Left lung (tissue), 4 donors: ENCODE measurements at regions not wholly inside any gene's neighbourhood (a gene's known extent, or its start where the extent isn't known, plus 50 kb on each side); places are given as distances from the start of the nearest gene placed in this dataset.

Experiments used
- ATAC-seq: fragments of 200-7000 bp; cut with Tn5 transposase; one replicate; pipeline ENCODE4 v1.9.1; 2020; ENCODE audit warnings: moderate library complexity
- DNase-seq, 4 donors: peaks; one replicate each; pipeline ENCODE4 v3.0.0-alpha.2; 2013 to 2020
- H3K27ac ChIP-seq, 2 donors: fragments of 200-600 bp; sonication (generic) in 1 of 2; one replicate each; pipeline versions ENCODE4 v1.5.0 to v1.8.0; 2020 to 2021
- H3K27me3 ChIP-seq, 2 donors: fragments of 200-600 bp; sonication (generic) in 1 of 2; one replicate each; pipeline versions ENCODE4 v1.5.0 to v1.8.0; 2020 to 2021
- H3K36me3 ChIP-seq, 2 donors: fragments of 200-600 bp; sonication (generic) in 1 of 2; one replicate each; pipeline versions ENCODE4 v1.5.0 to v1.8.0; 2020 to 2021
- H3K4me1 ChIP-seq, 2 donors: fragments of 200-600 bp; one replicate each; pipeline ENCODE4 v1.8.0; 2021
- H3K4me3 ChIP-seq, 2 donors: fragments of 200-600 bp; sonication (generic) in 1 of 2; one replicate each; pipeline versions ENCODE4 v1.5.0 to v1.8.0; 2020 to 2021; ENCODE audit warnings: mild to moderate bottlenecking in 1 of 2
- H3K9me3 ChIP-seq, 2 donors: fragments of 200-600 bp; sonication (generic) in 1 of 2; one replicate each; pipeline versions ENCODE4 v1.5.0 to v1.8.0; 2020 to 2021
- CTCF ChIP-seq, 2 donors: fragments of 200-600 bp; sonication (generic) in 1 of 2; IDR thresholded peaks; one replicate each; pipeline versions ENCODE4 v1.5.0 to v1.8.0; 2021; ENCODE audit warnings: antibody characterized with exemption in 2 of 2
- intact Hi-C, 2 donors: fragments of 100-400 bp; cut with DNase I; formaldehyde crosslinking; loops; one replicate each; pipeline versions ENCODE4 v1.11.2 to v1.14.2; 2022
- donor health status: DM: no; HTN: yes; CAD: no.
- donor health status: DM: no; HTN: no; CAD: no.

- intact Hi-C loops = no loop called here
- Histone ChIP-seq H3K4me1 (no peaks in the 10 kb centered on the region), H3K9me3 (peaks cover 0 to 7% of the 10 kb centered on the region in 2 donors), H3K27me3 (no peaks in the 10 kb centered on the region), H3K27ac (no peak overlapping the region), H3K36me3 (no peaks in the 10 kb centered on the region), H3K4me3 (no peak overlapping the region)
- TF ChIP-seq CTCF (IDR thresholded peaks at IDR 0.05) = no peak
- ATAC-seq (no peak), DNase-seq (no peak)
These were observed 708.9 kb upstream of the RIOK2 start for GRCh38 chr5:97891971-97892370.

GRCh38 chr5:97903742-97904141 lies 720.7 kb upstream of the RIOK2 start:
- H3K27ac ChIP-seq = no peak overlapping the region
- H3K4me1 ChIP-seq = no peaks in the 10 kb centered on the region
- DNase-seq (no peak), ATAC-seq (no peak)
- H3K9me3 ChIP-seq = peaks cover 0 to 28% of the 10 kb centered on the region in 2 donors
- H3K36me3 ChIP-seq = no peaks in the 10 kb centered on the region
- H3K27me3 ChIP-seq = no peaks in the 10 kb centered on the region
- intact Hi-C loops = no loop called here
- no peak for TF ChIP-seq CTCF (IDR thresholded peaks at IDR 0.05)
- no peak overlapping the region for H3K4me3 ChIP-seq

- TF ChIP-seq CTCF (IDR thresholded peaks at IDR 0.05) = no peak
- no peaks in the 10 kb centered on the region for H3K27me3 ChIP-seq
These were observed 723.1 kb upstream of the RIOK2 start for GRCh38 chr5:97906135-97906534.

GRCh38 chr5:97907646-97908400 lies 724.8 kb upstream of the RIOK2 start:
- intact Hi-C loops = no loop called here
- Histone ChIP-seq H3K36me3 (no peaks in the 10 kb centered on the region), H3K9me3 (peaks cover 0 to 25% of the 10 kb centered on the region in 2 donors), H3K4me3 (no peak overlapping the region), H3K27me3 (no peaks in the 10 kb centered on the region), H3K27ac (no peak overlapping the region), H3K4me1 (no peaks in the 10 kb centered on the region)
- no peak for ATAC-seq
- DNase-seq = no peak
- no peak for TF ChIP-seq CTCF (IDR thresholded peaks at IDR 0.05)

More at GRCh38 chr5:97906135-97906534, 723.1 kb upstream of the RIOK2 start:
- intact Hi-C loops = no loop called here
- no peak overlapping the region for H3K4me3 ChIP-seq
- ATAC-seq (no peak), DNase-seq (no peak)
- H3K4me1 ChIP-seq = no peaks in the 10 kb centered on the region
- H3K9me3 ChIP-seq = peaks cover 0 to 25% of the 10 kb centered on the region in 2 donors
- H3K27ac ChIP-seq = no peak overlapping the region
- no peaks in the 10 kb centered on the region for H3K36me3 ChIP-seq

- no peak for DNase-seq
- Histone ChIP-seq H3K9me3 (peaks cover 0 to 8% of the 10 kb centered on the region in 2 donors), H3K4me1 (no peaks in the 10 kb centered on the region), H3K36me3 (no peaks in the 10 kb centered on the region), H3K27ac (no peak overlapping the region), H3K4me3 (no peak overlapping the region), H3K27me3 (no peaks in the 10 kb centered on the region)
- no peak for TF ChIP-seq CTCF (IDR thresholded peaks at IDR 0.05)
- no peak for ATAC-seq
- intact Hi-C loops = no loop called here
These were observed 726.5 kb upstream of the RIOK2 start for GRCh38 chr5:97909541-97909940.
